Adipocyte (in vitro differentiated cells): ENCODE measurements at regions not wholly inside any gene's neighbourhood (a gene's known extent, or its start where the extent isn't known, plus 50 kb on each side); places are given as distances from the start of the nearest gene placed in this dataset.
"Not testable (repeated sequence)": the region's sequence is repeated elsewhere in the genome, so short reads cannot be mapped to it uniquely, and the experiment has no call there.

Experiments
- DNase-seq: peaks from one replicate; pipeline ENCODE4 v3.0.0-alpha.2; 2015; ENCODE audit warnings: low read depth
- H3K27me3 ChIP-seq: replicated peaks from 2 replicates; pipeline ENCODE4 v1.7.0; 2013; ENCODE audit warnings: mild to moderate bottlenecking, low read length, moderate library complexity; ENCODE audit not compliant: control insufficient read depth, insufficient read depth
- H3K36me3 ChIP-seq: 2 replicates; pipeline ENCODE4 v1.7.0; 2013; ENCODE audit warnings: low read length, mild to moderate bottlenecking, moderate library complexity; ENCODE audit not compliant: control insufficient read depth, insufficient read depth, severe bottlenecking
- H3K4me1 ChIP-seq: 2 replicates; pipeline ENCODE4 v1.7.0; 2013; ENCODE audit warnings: mild to moderate bottlenecking, low read length, moderate library complexity; ENCODE audit not compliant: control insufficient read depth, insufficient read depth
- H3K4me3 ChIP-seq: 2 replicates; pipeline ENCODE4 v1.7.0; 2013; ENCODE audit warnings: mild to moderate bottlenecking, low read length, moderate library complexity
- H3K9ac ChIP-seq: 2 replicates; pipeline ENCODE4 v1.7.0; 2013; ENCODE audit warnings: mild to moderate bottlenecking, low read length, moderate library complexity
- H3K9me3 ChIP-seq: 2 replicates; pipeline ENCODE4 v1.7.0; 2013; ENCODE audit warnings: mild to moderate bottlenecking, low read length, moderate library complexity; ENCODE audit not compliant: control insufficient read depth

DNA sequence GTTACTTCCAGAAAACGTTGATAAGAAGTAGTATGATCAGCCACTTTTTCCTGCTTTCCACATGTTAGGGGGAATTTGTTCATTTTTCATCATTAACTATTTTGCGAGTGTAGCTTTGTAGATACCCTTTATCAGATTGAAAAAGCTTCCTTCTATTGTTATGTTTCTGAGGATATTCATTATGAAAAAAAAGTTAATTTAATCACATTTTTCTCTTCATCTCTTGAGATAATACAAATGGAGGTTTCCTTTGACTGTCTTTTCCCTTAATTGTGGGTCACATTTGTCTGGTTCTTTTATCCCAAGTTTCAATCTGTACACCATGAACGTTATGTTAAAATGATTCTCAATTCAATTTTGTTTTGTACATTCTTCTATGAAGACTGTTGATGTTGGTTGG lies 875.7 kb downstream of the SLC6A15 start:
- H3K4me1 ChIP-seq: no peaks in the 10 kb centered on the region
- no peak for DNase-seq
- H3K27me3 ChIP-seq: no peaks in the 10 kb centered on the region
- H3K36me3 ChIP-seq: no peaks in the 10 kb centered on the region
- H3K9ac ChIP-seq: no peak overlapping the region
- H3K9me3 ChIP-seq: peaks cover 4% of the 10 kb centered on the region
- H3K4me3 ChIP-seq: no peak overlapping the region

DNA sequence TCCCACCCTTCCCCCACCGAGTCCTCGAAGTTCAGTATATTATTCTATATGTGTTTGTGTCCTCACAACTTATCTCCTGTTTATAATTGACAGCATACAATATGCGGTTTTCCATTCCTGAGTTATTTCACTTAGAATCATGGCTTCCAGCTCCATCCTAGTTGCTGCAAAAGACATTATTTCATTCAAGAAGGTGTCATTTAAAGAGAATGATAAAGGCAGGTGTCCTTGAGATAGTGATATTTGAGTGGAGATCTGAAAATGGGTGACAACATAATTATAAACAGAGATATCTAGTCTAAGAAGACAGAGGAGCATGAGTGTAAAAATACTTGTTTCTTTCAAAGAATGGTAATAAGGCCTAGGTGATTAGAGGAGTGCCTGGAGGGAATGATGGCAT lies 876.8 kb downstream of the SLC6A15 start:
- H3K27me3 ChIP-seq: no peaks in the 10 kb centered on the region
- H3K9me3 ChIP-seq: peaks cover 4% of the 10 kb centered on the region
- H3K4me3 ChIP-seq: no peak overlapping the region
- DNase-seq: no peak
- H3K36me3 ChIP-seq: no peaks in the 10 kb centered on the region
- H3K9ac ChIP-seq: no peak overlapping the region
- no peaks in the 10 kb centered on the region for H3K4me1 ChIP-seq

DNA sequence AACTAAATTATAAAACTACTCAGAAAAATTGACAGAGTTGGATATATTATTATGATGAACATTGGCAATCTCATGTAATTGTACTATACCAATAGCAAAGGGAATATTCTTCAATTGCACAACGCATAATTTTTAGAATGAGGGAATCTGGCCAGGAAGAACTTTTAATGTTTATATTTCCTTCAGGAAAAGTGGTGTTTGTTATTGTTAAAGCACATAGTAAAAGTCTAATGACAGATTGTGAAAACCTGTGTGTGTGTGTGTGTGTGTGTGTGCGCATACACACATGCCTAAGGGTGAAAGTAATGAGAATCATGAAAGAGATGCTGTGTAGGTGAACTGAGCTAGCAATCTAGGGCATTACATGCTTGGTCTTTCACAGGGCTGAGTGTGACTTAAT lies 877.7 kb downstream of the SLC6A15 start:
- DNase-seq: peak; percentile 2
- no peaks in the 10 kb centered on the region for H3K27me3 ChIP-seq
- no peak overlapping the region for H3K9ac ChIP-seq
- H3K4me3 ChIP-seq: no peak overlapping the region
- no peaks in the 10 kb centered on the region for H3K36me3 ChIP-seq
- H3K9me3 ChIP-seq: peaks cover 4% of the 10 kb centered on the region
- no peaks in the 10 kb centered on the region for H3K4me1 ChIP-seq

DNA sequence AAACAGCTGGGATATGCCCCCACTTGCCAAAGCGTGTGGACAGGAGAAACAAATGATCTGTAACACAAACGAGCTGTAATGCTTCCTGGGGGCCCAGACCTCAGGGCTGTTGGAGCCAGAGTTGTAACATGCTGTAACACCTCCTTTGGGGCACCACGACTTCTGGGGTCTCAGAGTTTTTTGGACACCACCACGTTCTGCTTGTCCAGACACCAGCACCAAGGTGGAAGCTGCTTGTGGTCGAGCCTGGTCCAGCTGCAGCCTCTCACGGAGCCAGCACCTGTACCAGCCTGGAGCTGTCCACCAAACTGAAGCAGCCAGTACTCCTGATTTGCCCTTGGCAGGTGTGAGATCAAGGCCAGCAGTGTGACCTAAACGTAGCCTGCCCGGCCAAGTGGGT lies 879.4 kb downstream of the SLC6A15 start:
- Histone ChIP-seq H3K9ac (no peak overlapping the region), H3K4me1 (no peaks in the 10 kb centered on the region), H3K4me3 (no peak overlapping the region), H3K36me3 (no peaks in the 10 kb centered on the region), H3K9me3 (peaks cover 4% of the 10 kb centered on the region), H3K27me3 (no peaks in the 10 kb centered on the region)
- DNase-seq: no peak

DNA sequence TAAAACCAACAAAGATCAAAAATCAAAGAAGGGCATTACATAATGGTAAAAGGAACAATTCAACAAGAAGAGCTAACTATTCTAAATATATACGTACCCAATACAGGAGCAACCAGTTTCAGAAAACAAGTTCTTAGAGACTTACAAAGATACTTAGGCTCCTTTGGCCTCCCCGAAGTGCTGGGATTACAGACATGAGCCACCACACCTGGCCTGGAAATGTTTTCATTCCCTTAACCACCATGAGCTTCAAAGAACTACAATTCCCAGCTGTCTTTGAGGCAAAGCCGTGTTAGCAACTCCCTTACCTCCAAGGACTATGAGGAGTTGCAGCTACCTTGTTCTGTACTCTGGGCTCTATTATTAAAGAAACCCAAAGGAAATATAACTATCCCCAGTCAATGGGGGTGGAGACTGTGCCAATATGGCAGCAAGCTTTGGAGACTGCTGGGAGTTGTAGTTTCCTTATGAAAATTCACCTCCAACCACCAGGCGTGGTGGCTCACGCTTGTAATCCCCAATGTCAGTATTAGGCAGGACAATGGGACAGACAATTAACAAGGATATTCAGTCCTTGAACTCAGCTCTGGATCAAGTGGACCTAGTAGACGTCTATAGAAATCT lies 893.9 kb downstream of the SLC6A15 start:
- DNase-seq, H3K9ac ChIP-seq, H3K4me1 ChIP-seq, H3K27me3 ChIP-seq, H3K9me3 ChIP-seq, H3K36me3 ChIP-seq, H3K4me3 ChIP-seq: not testable (repeated sequence)

DNA sequence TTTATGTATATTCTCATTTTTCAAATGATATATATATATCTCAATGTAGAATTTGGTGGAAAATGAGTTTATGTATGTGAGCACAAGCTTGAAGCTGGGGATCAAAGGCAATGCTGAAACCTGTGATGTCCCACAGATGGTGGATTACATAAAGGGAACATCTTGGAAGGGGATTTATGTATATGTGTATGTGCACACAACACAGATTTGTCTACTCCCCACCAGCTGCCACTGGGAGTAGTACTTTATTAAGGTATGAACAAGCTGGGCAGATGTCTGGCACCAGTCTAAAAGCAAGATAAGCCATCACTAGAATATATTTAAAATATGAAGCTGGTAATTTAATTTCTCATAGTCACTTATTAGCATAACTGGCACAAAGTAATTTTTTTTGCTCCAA lies 895.6 kb downstream of the SLC6A15 start:
- Histone ChIP-seq H3K27me3 (no peaks in the 10 kb centered on the region), H3K36me3 (no peaks in the 10 kb centered on the region), H3K9ac (no peak overlapping the region), H3K4me3 (no peak overlapping the region), H3K9me3 (no peaks in the 10 kb centered on the region), H3K4me1 (no peaks in the 10 kb centered on the region)
- DNase-seq: no peak

DNA sequence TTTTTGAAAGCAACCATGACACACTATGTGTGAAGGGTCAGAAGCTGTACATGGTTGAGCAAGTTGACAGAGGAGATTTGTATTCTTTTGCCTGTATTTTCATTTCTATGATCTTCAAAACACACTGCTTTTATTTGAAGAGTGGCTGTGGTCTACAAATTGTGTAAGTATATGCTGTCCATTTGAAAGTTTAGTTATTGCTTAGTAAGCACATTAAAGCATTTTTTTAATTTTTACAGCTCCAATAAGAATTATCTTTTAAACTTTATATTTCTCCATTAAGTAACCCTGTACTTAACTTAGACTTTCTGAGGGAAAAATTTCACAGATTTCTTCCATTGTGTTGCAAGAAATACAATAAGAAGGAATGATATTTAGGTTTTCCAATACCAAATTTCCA lies 915.2 kb downstream of the SLC6A15 start:
- Histone ChIP-seq H3K9ac (no peak overlapping the region), H3K4me3 (no peak overlapping the region), H3K4me1 (peaks cover 14% of the 10 kb centered on the region), H3K9me3 (peaks cover 3% of the 10 kb centered on the region), H3K36me3 (no peaks in the 10 kb centered on the region), H3K27me3 (no peaks in the 10 kb centered on the region)
- no peak for DNase-seq

DNA sequence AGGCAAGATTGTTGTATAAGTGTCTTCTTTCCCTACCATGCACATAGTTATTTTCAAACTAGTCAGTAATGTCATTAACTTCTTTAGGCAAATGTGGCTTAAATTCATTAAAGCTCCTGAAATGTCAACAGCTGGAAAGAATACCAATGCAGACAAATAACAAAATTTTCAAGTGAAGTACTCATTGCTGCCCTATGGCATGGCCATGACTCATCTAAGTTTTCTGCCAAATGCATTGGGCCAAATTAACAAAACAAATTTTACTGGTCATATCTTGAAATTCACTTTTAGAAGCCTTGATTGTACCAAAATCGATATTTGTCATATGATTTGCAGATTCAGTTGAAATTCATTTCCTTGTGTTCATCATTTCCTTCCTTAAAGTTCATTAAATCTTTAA lies 915.9 kb downstream of the SLC6A15 start:
- H3K4me1 ChIP-seq: peaks cover 14% of the 10 kb centered on the region
- H3K4me3 ChIP-seq: no peak overlapping the region
- H3K9me3 ChIP-seq: peaks cover 3% of the 10 kb centered on the region
- H3K9ac ChIP-seq: no peak overlapping the region
- peak; percentile 31 for DNase-seq
- no peaks in the 10 kb centered on the region for H3K36me3 ChIP-seq
- H3K27me3 ChIP-seq: no peaks in the 10 kb centered on the region

DNA sequence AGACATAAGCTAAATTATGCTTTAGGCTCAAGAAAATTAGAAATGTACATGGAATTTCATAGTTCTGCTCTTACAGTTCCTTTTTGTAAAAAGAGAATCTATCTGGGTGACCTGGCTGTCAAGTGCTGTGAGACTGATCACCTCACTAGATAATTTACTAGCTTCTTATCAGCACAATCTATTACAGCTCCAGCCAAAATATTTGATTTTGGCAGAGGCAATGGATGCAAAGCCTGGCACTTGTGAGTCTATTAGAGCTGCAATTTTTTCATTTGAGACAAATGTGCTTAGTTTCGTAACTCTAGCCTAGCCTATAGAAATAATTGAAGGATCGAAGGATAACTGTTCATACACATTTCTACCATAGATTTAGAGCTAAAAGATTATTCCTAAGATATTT lies 927.5 kb downstream of the SLC6A15 start:
- Histone ChIP-seq H3K4me3 (no peak overlapping the region), H3K9me3 (no peaks in the 10 kb centered on the region), H3K4me1 (no peaks in the 10 kb centered on the region), H3K27me3 (no peaks in the 10 kb centered on the region), H3K9ac (no peak overlapping the region), H3K36me3 (no peaks in the 10 kb centered on the region)
- DNase-seq: no peak

DNA sequence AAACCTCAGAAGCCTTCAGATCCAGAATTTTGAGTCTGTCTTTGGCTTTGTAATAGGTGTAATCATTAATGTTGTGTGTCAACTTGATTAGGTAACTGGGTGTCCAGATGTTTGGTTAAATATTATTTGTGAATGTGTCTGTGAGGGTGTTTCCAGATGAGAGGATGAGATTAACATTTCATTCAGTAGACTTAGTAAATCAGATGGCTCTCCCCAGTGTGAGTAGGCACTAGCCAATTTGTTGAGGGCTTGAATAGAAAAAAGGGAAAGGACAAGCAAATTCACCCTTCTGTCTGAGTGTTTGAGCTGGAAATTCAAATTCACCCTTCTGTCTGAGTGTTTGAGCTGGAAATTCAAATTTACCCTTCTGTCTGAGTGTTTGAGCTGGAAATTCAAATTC lies 932.2 kb downstream of the SLC6A15 start:
- DNase-seq: no peak
- H3K9me3 ChIP-seq: no peaks in the 10 kb centered on the region
- no peaks in the 10 kb centered on the region for H3K36me3 ChIP-seq
- no peak overlapping the region for H3K9ac ChIP-seq
- H3K4me1 ChIP-seq: no peaks in the 10 kb centered on the region
- H3K4me3 ChIP-seq: no peak overlapping the region
- H3K27me3 ChIP-seq: no peaks in the 10 kb centered on the region

DNA sequence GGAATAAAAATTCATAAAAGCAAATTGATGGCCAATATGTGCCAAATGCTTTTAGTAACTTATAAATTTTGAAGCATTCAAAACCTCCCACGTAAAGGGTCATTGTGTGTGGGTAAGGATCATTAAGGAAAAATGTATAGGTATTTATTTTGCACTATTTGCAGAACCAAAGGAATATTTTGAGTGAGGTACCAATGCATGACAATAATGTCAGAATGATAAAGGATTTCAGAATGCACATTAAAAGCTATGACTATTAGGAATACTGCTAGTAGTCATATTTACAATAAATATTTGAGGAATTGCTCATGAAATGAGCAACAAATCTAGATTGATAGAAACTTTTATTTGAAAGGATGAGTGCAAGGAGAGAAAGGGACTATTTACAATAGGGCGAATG lies 932.8 kb downstream of the SLC6A15 start:
- Histone ChIP-seq H3K4me3 (no peak overlapping the region), H3K4me1 (no peaks in the 10 kb centered on the region), H3K9me3 (no peaks in the 10 kb centered on the region), H3K9ac (no peak overlapping the region), H3K27me3 (no peaks in the 10 kb centered on the region), H3K36me3 (no peaks in the 10 kb centered on the region)
- DNase-seq: no peak

DNA sequence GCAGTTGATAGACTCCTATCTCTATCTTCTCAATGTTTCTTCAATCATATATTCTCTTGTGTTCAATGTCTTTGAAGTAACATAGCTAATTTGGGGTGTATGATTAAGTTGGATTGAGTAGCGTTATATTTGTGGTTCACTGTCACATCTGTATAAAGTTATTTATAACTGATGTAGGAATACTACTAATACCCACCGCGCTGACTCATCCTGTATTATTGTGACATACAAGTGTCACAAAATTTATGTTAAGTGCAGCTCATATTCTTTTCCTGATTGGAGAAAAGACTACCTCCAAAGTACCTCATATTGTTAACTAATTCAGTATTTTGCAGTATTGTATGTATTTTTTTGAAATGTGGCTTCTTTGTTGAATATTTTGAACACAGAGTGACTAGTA lies 940.8 kb downstream of the SLC6A15 start:
- no peak for DNase-seq
- H3K36me3 ChIP-seq: no peaks in the 10 kb centered on the region
- no peaks in the 10 kb centered on the region for H3K4me1 ChIP-seq
- H3K9ac ChIP-seq: no peak overlapping the region
- H3K27me3 ChIP-seq: no peaks in the 10 kb centered on the region
- H3K9me3 ChIP-seq: no peaks in the 10 kb centered on the region
- H3K4me3 ChIP-seq: no peak overlapping the region
